Gastroesophageal sphincter (tissue), 4 donors: ENCODE measurements at regions not wholly inside any gene's neighbourhood (a gene's known extent, or its start where the extent isn't known, plus 50 kb on each side); places are given as distances from the start of the nearest gene placed in this dataset.

Source experiments
- ATAC-seq: fragments of 150-250 bp; one replicate; pipeline ENCODE4 v1.9.1; 2016; ENCODE audit warnings: mild to moderate bottlenecking, moderate library complexity
- H3K27ac ChIP-seq, 4 donors: fragments of 200-600 bp; sonication (generic) in 3 of 4; 1 replicate in 3 of 4; 2 replicates in 1 of 4; pipeline ENCODE4 v1.5.1; 2016 to 2019
- H3K27me3 ChIP-seq: fragments of 200-600 bp; sonication (generic); one replicate; pipeline ENCODE4 v1.5.1; 2019
- H3K36me3 ChIP-seq, 2 donors: fragments of 200-600 bp; sonication (generic); one replicate each; pipeline ENCODE4 v1.5.1; 2019; ENCODE audit warnings: control low read depth in 1 of 2
- H3K4me1 ChIP-seq, 3 donors: fragments of 200-600 bp; sonication (generic); 1 replicate in 2 of 3; 2 replicates in 1 of 3; pipeline ENCODE4 v1.5.1; 2016 to 2019; ENCODE audit warnings: control low read depth in 2 of 3
- H3K4me3 ChIP-seq, 2 donors: fragments of 200-600 bp; sonication (generic); one replicate each; pipeline ENCODE4 v1.5.1; 2019; ENCODE audit warnings: mild to moderate bottlenecking in 1 of 2, moderate library complexity in 1 of 2
- H3K9me3 ChIP-seq, 3 donors: fragments of 200-600 bp; sonication (generic); one replicate each; pipeline ENCODE4 v1.5.1; 2017 to 2019; ENCODE audit warnings: control low read depth in 2 of 3
- EP300 ChIP-seq: sonication (generic); formaldehyde crosslinking; IDR thresholded peaks from one replicate; pipeline ENCODE4 v1.6.1; 2017; ENCODE audit warnings: antibody characterized with exemption, mild to moderate bottlenecking
- POLR2A ChIP-seq, 2 donors: fragments of 450-650 bp; IDR thresholded peaks; one replicate each; pipeline ENCODE4 v1.6.1; 2017; ENCODE audit warnings: antibody characterized with exemption in 2 of 2, mild to moderate bottlenecking in 2 of 2, moderate library complexity in 1 of 2
- POLR2AphosphoS5 ChIP-seq: sonication (generic); formaldehyde crosslinking; IDR thresholded peaks from one replicate; pipeline ENCODE4 v1.6.1; 2017; ENCODE audit warnings: antibody characterized with exemption
- WGBS, 2 donors: methylation state at CpG; one replicate each; pipeline ENCODE4 v1.1.5; 2018; ENCODE audit warnings: low coverage in 1 of 2; 5-methylcytosine and 5-hydroxymethylcytosine counted together
- TF ChIP-seq, protein P1 (sequence below), 4 experiments: fragments of 200-600 bp in 2 of 4; fragments of 450-650 bp in 2 of 4; sonication (generic) in 1 of 4; IDR thresholded peaks; one replicate each; pipeline ENCODE4 v1.5.1; 2017 to 2019; ENCODE audit warnings: antibody characterized with exemption in 4 of 4, mild to moderate bottlenecking in 2 of 4, moderate library complexity in 2 of 4

- TF ChIP-seq POLR2A (IDR thresholded peaks at IDR 0.05): no peak
- no peak for TF ChIP-seq POLR2AphosphoS5
- TF ChIP-seq, protein P1, sequence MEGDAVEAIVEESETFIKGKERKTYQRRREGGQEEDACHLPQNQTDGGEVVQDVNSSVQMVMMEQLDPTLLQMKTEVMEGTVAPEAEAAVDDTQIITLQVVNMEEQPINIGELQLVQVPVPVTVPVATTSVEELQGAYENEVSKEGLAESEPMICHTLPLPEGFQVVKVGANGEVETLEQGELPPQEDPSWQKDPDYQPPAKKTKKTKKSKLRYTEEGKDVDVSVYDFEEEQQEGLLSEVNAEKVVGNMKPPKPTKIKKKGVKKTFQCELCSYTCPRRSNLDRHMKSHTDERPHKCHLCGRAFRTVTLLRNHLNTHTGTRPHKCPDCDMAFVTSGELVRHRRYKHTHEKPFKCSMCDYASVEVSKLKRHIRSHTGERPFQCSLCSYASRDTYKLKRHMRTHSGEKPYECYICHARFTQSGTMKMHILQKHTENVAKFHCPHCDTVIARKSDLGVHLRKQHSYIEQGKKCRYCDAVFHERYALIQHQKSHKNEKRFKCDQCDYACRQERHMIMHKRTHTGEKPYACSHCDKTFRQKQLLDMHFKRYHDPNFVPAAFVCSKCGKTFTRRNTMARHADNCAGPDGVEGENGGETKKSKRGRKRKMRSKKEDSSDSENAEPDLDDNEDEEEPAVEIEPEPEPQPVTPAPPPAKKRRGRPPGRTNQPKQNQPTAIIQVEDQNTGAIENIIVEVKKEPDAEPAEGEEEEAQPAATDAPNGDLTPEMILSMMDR (IDR thresholded peaks at IDR 0.05): no peak
- TF ChIP-seq EP300: no peak
- H3K4me3 ChIP-seq: no peak overlapping the region
- no peaks in the 10 kb centered on the region for H3K9me3 ChIP-seq
- WGBS, 2 donors: 50 to 85% methylated on average over 1 to 2 of the region's 2 CpGs
- H3K27ac ChIP-seq: no peak overlapping the region
- H3K36me3 ChIP-seq: no peaks in the 10 kb centered on the region
- H3K27me3 ChIP-seq: no peaks in the 10 kb centered on the region
- no peak for ATAC-seq
- H3K4me1 ChIP-seq: no peaks in the 10 kb centered on the region
These were observed 337.6 kb downstream of the STIM2 start for GRCh38 chr4:27198246-27198645.

GRCh38 chr4:27198971-27199370 is 338.3 kb downstream of the STIM2 start:
- no peaks in the 10 kb centered on the region for H3K9me3 ChIP-seq
- TF ChIP-seq EP300: no peak
- TF ChIP-seq, protein P1 (IDR thresholded peaks at IDR 0.05): no peak
- no peak for TF ChIP-seq POLR2AphosphoS5
- no peak for TF ChIP-seq POLR2A (IDR thresholded peaks at IDR 0.05)

GRCh38 chr4:27206009-27206408 is 345.4 kb downstream of the STIM2 start:
- H3K36me3 ChIP-seq: no peaks in the 10 kb centered on the region
- no peak overlapping the region for H3K27ac ChIP-seq
- no peaks in the 10 kb centered on the region for H3K27me3 ChIP-seq
- no peak for ATAC-seq
- no peak overlapping the region for H3K4me3 ChIP-seq
- H3K9me3 ChIP-seq: no peaks in the 10 kb centered on the region
- TF ChIP-seq, protein P1 (IDR thresholded peaks at IDR 0.05): no peak
- no peak for TF ChIP-seq EP300
- TF ChIP-seq POLR2A (IDR thresholded peaks at IDR 0.05): no peak
- TF ChIP-seq POLR2AphosphoS5: no peak
- H3K4me1 ChIP-seq: no peaks in the 10 kb centered on the region

More at GRCh38 chr4:27198971-27199370, 338.3 kb downstream of the STIM2 start:
- Histone ChIP-seq H3K27me3 (no peaks in the 10 kb centered on the region), H3K36me3 (no peaks in the 10 kb centered on the region), H3K4me3 (no peak overlapping the region), H3K4me1 (no peaks in the 10 kb centered on the region), H3K27ac (no peak overlapping the region)
- ATAC-seq: no peak
- WGBS, 2 donors: 26 to 38% methylated on average over 2 of the region's 2 CpGs

- Histone ChIP-seq H3K27ac (no peak overlapping the region), H3K36me3 (no peaks in the 10 kb centered on the region), H3K27me3 (no peaks in the 10 kb centered on the region), H3K4me3 (no peak overlapping the region), H3K4me1 (no peaks in the 10 kb centered on the region), H3K9me3 (no peaks in the 10 kb centered on the region)
- no peak for ATAC-seq
- TF ChIP-seq POLR2A (IDR thresholded peaks at IDR 0.05): no peak
- TF ChIP-seq EP300: no peak
- TF ChIP-seq, protein P1 (IDR thresholded peaks at IDR 0.05): no peak
- WGBS, 2 donors: 63 to 78% methylated on average over 3 to 4 of the region's 4 CpGs
These were observed 350.3 kb downstream of the STIM2 start for GRCh38 chr4:27210956-27211355.

DNA sequence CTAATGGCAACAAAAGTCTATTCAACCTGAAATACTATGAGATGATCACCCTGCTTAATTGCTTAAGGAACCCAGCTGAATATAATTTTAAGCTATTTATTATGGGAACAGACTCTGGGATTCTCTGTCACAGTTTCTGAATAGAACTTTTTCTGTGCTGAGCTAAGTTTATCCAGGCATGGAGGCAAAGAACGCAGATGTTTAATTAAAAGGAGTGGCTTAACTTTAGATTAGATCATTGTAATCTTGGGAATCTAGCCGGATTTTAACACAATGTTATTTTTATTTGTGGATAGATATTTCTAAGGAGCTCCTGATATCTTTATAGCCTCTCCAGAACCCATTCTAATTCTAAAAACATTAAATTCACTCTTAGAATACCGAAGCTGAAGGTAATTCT is 353.4 kb downstream of the STIM2 start:
- Histone ChIP-seq H3K27me3 (no peaks in the 10 kb centered on the region), H3K27ac (no peak overlapping the region), H3K36me3 (no peaks in the 10 kb centered on the region), H3K4me1 (no peaks in the 10 kb centered on the region), H3K9me3 (no peaks in the 10 kb centered on the region), H3K4me3 (no peak overlapping the region)
- 48 to 65% methylated on average over 3 of the region's 3 CpGs for WGBS, 2 donors
- no peak for TF ChIP-seq EP300
- TF ChIP-seq POLR2AphosphoS5: no peak
- TF ChIP-seq, protein P1 (IDR thresholded peaks at IDR 0.05): no peak
- no peak for TF ChIP-seq POLR2A (IDR thresholded peaks at IDR 0.05)
- ATAC-seq: no peak
